Adrenal gland (tissue), 5 donors: ENCODE measurements at regions not wholly inside any gene's neighbourhood (a gene's known extent, or its start where the extent isn't known, plus 50 kb on each side); places are given as distances from the start of the nearest gene placed in this dataset.

Source experiments
- POLR2A ChIP-seq, 2 donors: fragments of 450-650 bp; IDR thresholded peaks; one replicate each; pipeline ENCODE4 v1.6.1; 2017; ENCODE audit warnings: antibody characterized with exemption in 2 of 2, mild to moderate bottlenecking in 2 of 2, moderate library complexity in 1 of 2
- TF ChIP-seq, protein P1 (sequence below), 6 experiments: fragments of 450-650 bp in 4 of 6; fragments of 200-600 bp in 2 of 6; sonication (generic) in 1 of 6; IDR thresholded peaks; 1 replicate in 5 of 6; 2 replicates in 1 of 6; pipeline versions ENCODE4 v1.5.1 to v1.8.0; 2016 to 2021; ENCODE audit warnings: antibody characterized with exemption in 6 of 6, mild to moderate bottlenecking in 2 of 6, moderate library complexity in 1 of 6
- donor health status: DM: no; HTN: no; CAD: no.

DNA sequence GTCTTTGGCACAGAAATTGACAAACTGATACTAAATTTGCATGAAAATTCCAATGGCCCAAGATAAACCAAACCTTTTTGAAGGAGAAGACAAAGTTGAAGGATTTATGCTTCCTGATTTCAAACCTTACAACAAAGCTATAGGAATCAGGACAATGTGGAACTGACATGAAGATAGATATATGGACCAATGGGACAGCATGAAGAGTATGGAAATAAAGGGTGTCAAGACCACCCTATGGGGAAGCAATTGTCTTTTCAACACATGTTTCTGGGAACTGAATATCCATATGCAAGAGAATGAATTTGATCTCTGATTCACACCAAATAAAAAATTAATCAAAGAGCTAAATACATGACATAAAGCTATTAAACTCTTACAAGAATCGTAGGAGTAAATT lies 77.2 kb upstream of the ADARB2 start:
- TF ChIP-seq, protein P1, sequence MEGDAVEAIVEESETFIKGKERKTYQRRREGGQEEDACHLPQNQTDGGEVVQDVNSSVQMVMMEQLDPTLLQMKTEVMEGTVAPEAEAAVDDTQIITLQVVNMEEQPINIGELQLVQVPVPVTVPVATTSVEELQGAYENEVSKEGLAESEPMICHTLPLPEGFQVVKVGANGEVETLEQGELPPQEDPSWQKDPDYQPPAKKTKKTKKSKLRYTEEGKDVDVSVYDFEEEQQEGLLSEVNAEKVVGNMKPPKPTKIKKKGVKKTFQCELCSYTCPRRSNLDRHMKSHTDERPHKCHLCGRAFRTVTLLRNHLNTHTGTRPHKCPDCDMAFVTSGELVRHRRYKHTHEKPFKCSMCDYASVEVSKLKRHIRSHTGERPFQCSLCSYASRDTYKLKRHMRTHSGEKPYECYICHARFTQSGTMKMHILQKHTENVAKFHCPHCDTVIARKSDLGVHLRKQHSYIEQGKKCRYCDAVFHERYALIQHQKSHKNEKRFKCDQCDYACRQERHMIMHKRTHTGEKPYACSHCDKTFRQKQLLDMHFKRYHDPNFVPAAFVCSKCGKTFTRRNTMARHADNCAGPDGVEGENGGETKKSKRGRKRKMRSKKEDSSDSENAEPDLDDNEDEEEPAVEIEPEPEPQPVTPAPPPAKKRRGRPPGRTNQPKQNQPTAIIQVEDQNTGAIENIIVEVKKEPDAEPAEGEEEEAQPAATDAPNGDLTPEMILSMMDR (IDR thresholded peaks at IDR 0.05), result no peak
- no peak for TF ChIP-seq POLR2A (IDR thresholded peaks at IDR 0.05)
